ENCODE measurements at regions not wholly inside any gene's neighbourhood (a gene's known extent, or its start where the extent isn't known, plus 50 kb on each side); places are given as distances from the start of the nearest gene placed in this dataset.

DNA sequence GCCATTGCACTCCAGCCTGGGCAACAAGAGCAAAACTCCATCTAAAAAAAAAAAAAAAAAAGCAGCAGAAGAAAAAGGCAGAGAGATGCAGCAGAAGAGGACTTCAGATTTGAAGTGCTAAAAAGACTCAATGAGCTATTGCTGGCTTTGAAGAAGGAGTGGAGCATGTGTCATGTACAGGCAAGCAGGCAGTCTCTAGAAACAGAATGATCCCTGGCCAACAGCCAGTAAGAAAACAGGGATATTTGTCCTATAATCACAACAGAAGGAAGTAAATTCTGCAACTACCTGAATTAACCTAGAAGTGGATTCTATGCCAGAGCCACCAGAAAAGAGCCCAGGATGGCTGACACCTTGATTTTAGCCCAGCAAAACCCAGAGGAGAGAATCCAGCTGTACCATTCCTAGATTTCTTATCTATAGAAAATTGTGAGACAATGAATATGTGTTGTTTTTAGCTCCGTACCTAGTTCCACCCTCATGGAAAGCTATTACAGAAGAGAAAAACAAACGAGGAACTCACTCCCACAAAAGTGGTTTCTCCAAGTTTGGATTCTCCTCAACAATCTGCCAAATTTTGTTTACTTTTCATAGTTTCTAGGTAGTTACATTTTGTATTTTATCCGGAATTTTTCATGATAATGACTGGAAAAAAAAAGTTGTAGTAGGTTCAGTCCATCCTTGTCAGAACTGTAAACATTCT lies 198.2 kb upstream of the GNAI1 start:
- Histone ChIP-seq H3K27ac (no peak overlapping the region), H3K9me3 (no peaks in the 10 kb centered on the region), H3K4me1 (no peaks in the 10 kb centered on the region), H3K36me3 (no peaks in the 10 kb centered on the region), H3K4me3 (no peak overlapping the region), H3K27me3 (no peaks in the 10 kb centered on the region)
- no peak for DNase-seq
- intact Hi-C loops (cut with DNase I; ENCODE audit: low total_unique reads), result no loop called here
- TF ChIP-seq POLR2A (IDR thresholded peaks at IDR 0.05), result no peak
- TF ChIP-seq, protein P1, sequence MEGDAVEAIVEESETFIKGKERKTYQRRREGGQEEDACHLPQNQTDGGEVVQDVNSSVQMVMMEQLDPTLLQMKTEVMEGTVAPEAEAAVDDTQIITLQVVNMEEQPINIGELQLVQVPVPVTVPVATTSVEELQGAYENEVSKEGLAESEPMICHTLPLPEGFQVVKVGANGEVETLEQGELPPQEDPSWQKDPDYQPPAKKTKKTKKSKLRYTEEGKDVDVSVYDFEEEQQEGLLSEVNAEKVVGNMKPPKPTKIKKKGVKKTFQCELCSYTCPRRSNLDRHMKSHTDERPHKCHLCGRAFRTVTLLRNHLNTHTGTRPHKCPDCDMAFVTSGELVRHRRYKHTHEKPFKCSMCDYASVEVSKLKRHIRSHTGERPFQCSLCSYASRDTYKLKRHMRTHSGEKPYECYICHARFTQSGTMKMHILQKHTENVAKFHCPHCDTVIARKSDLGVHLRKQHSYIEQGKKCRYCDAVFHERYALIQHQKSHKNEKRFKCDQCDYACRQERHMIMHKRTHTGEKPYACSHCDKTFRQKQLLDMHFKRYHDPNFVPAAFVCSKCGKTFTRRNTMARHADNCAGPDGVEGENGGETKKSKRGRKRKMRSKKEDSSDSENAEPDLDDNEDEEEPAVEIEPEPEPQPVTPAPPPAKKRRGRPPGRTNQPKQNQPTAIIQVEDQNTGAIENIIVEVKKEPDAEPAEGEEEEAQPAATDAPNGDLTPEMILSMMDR (IDR thresholded peaks at IDR 0.05), result no peak

GRCh38 chr7:79934727-79935126 lies 199.9 kb upstream of the GNAI1 start:
- no peaks in the 10 kb centered on the region for H3K9me3 ChIP-seq
- no peaks in the 10 kb centered on the region for H3K4me1 ChIP-seq
- DNase-seq, result no peak
- TF ChIP-seq POLR2A (IDR thresholded peaks at IDR 0.05), result no peak
- TF ChIP-seq, protein P1 (IDR thresholded peaks at IDR 0.05), result no peak
- no peaks in the 10 kb centered on the region for H3K27me3 ChIP-seq
- intact Hi-C loops (cut with DNase I; ENCODE audit: low total_unique reads), result no loop called here
- no peak overlapping the region for H3K27ac ChIP-seq
- H3K36me3 ChIP-seq, result no peaks in the 10 kb centered on the region
- H3K4me3 ChIP-seq, result no peak overlapping the region

GRCh38 chr7:79933144-79933543 lies 201.5 kb upstream of the GNAI1 start:
- no peak for DNase-seq
- Histone ChIP-seq H3K4me3 (no peak overlapping the region), H3K36me3 (no peaks in the 10 kb centered on the region), H3K27ac (no peak overlapping the region), H3K27me3 (no peaks in the 10 kb centered on the region), H3K9me3 (no peaks in the 10 kb centered on the region), H3K4me1 (no peaks in the 10 kb centered on the region)
- TF ChIP-seq POLR2A (IDR thresholded peaks at IDR 0.05), result no peak
- TF ChIP-seq, protein P1 (IDR thresholded peaks at IDR 0.05), result no peak
- intact Hi-C loops (cut with DNase I; ENCODE audit: low total_unique reads), result no loop called here

- no peaks in the 10 kb centered on the region for H3K36me3 ChIP-seq
- no peaks in the 10 kb centered on the region for H3K27me3 ChIP-seq
- TF ChIP-seq, protein P1 (IDR thresholded peaks at IDR 0.05), result no peak
- TF ChIP-seq POLR2A (IDR thresholded peaks at IDR 0.05), result no peak
- no peak overlapping the region for H3K27ac ChIP-seq
- intact Hi-C loops (cut with DNase I; ENCODE audit: low total_unique reads), result no loop called here
- H3K9me3 ChIP-seq, result no peaks in the 10 kb centered on the region
- no peak overlapping the region for H3K4me3 ChIP-seq
- DNase-seq, result no peak
- H3K4me1 ChIP-seq, result no peaks in the 10 kb centered on the region
Measured at GRCh38 chr7:79930604-79931003, 204.0 kb upstream of the GNAI1 start.

DNA sequence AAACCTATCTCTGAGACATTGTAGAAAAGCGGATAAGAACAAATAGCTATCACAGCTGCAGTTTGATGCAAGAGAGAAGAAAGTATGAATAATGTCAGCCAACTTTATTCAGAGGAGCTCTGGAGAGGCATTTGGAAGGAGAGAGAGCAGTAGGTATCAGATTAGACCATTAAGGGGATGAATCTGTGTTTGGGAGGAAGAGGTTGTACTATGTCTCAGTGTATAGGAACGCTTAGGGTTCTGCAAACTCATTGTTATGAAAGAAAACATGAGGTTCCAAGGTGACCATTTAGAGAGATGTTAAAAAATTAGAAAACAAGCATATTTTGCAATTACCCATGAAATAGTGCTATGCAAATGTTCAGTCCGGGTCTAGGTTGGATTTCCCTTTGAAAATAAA lies 207.5 kb upstream of the GNAI1 start:
- no peaks in the 10 kb centered on the region for H3K27me3 ChIP-seq
- no peaks in the 10 kb centered on the region for H3K4me1 ChIP-seq
- DNase-seq, result no peak
- H3K27ac ChIP-seq, result no peak overlapping the region
- no peak overlapping the region for H3K4me3 ChIP-seq
- H3K9me3 ChIP-seq, result no peaks in the 10 kb centered on the region
- TF ChIP-seq, protein P1 (IDR thresholded peaks at IDR 0.05), result no peak
- TF ChIP-seq POLR2A (IDR thresholded peaks at IDR 0.05), result no peak
- intact Hi-C loops (cut with DNase I; ENCODE audit: low total_unique reads), result no loop called here
- no peaks in the 10 kb centered on the region for H3K36me3 ChIP-seq

Measured in uterus (tissue), 3 donors.